ENCODE measurements at regions not wholly inside any gene's neighbourhood (a gene's known extent, or its start where the extent isn't known, plus 50 kb on each side); places are given as distances from the start of the nearest gene placed in this dataset.
"Not testable (repeated sequence)": the region's sequence is repeated elsewhere in the genome, so short reads cannot be mapped to it uniquely, and the experiment has no call there.

- no peak for DNase-seq (ENCODE audit: low spot score)
Observed at GRCh38 chr6:12621754-12622153, 94.8 kb upstream of the PHACTR1 start.

DNA sequence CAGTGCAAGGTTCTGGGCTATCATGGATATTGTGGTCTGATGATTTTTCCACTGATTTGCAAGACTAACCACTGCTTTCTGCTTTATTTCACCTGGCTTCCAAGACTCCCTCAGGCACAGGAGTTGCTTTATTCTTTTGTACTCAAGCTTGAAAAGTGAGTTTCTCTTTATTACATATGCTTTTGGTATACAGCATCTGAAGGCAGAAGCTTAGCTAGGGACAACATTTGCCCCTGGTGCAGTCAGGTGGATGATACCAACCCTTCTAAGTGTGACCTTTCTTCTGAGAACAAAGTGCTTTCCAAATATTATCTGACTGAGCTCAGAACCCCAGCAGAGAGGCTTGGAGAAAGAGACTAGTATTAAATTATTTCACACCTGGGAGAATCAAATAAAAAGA lies 94.0 kb upstream of the PHACTR1 start:
- DNase-seq (ENCODE audit: low spot score): no peak

DNA sequence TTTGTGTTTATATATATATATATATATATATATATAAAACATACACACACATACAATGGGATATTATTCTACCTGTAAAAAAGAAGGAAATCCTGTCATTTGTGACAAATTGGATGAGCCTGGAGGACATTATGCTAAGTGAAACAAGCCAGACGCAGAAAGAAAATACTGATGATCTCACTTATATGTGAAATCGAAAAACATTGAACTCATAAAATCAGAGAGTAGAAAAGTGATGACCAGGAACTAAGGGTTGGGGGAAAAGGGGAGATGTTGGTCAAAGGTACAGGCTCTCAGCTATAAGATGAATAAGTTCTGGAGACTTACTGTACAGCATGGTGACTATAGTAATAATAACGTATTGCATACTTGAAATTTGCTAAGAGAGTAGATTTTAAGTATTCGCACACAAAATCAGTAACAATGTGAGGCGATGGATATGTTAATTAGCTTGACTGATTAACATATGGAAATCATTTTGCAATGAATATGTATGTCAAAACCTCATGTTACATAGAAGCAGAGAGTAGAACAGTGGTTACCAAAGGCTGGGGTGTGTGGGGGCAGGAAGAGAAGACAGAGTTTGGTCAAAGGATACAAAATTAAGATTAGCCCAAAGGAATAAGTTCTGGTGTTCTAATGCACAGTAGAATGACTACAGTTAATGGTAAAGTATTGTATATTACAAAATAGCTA lies 92.3 kb upstream of the PHACTR1 start:
- no peak for DNase-seq (ENCODE audit: low spot score)

- DNase-seq (ENCODE audit: low spot score): no peak
Observed at GRCh38 chr6:12627053-12627452, 89.5 kb upstream of the PHACTR1 start.

GRCh38 chr6:12628327-12628726 lies 88.2 kb upstream of the PHACTR1 start:
- DNase-seq (ENCODE audit: low spot score): no peak

DNA sequence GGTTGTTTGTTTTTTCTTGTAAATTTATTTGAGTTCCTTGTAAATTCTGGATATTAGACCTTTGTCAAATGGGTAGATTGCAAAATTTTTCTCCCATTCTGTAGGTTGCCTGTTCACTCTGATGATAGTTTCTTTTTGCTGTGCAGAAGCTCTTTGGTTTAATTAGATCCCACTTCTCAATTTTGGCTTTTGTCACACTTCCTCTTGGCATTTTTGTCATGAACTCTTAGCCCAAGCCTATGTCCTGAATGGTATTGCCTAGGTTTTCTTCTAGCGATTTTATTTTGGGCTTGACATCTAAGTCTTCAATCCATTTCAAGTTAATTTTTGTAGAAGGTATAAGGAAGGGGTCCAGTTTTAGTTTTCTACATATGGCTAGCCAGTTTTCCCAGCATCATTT lies 82.8 kb upstream of the PHACTR1 start:
- DNase-seq (ENCODE audit: low spot score): not testable (repeated sequence)

DNA sequence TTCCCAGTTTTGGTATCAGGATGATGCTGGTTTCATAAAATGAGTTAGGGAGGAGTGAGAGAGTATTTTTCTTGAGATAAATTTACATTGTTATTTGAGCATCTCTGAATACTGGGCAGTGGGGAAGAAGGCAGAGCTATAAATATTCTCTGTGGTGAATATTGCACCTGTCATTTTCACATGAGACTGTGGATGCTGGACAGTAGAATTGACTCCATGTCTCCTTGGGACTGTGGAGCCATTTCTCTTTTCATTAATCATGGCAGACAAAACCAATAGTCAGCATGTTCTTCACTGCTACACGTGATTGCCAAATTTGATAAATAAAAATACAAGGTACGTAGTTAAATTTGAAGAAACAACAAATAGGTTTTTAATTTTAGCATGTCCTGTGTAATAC lies 81.2 kb upstream of the PHACTR1 start:
- no peak for DNase-seq (ENCODE audit: low spot score)

DNA sequence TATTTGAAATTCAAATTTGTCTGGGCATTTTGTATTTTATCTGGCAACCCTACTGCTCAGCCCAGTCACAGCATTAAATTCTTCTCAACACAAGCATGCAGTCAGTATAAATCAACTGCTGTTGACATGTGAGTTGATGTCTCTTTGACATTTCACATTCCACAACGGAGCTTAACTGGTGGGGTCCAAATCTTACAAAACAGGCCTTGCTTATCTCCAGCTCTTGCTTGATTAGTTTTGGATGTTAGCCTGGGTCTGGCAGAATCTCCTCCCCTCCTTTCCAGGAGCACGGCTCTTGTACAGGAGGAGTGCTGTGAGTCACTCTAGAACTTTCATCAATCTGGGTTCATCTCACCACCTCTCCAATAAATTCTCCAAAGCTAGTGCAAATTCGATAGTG lies 80.8 kb upstream of the PHACTR1 start:
- no peak for DNase-seq (ENCODE audit: low spot score)

DNA sequence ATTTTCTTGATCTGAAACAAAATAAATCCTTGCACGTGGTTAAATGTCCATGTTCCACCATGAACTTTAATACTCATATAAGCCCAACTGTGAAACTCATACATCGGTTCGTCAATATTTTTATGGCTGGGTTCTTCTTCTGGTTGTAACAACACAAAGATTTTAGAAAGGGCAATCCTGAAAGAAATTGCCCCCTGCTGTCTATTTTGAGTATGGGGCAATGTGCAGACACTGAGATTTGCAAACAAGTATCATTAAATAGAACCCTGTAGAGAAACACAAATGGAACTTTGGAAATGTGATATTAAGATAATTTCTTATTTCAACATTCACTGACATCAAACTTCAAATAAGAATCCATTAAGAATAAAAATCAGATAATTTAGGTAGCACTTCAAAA lies 80.2 kb upstream of the PHACTR1 start:
- no peak for DNase-seq (ENCODE audit: low spot score)

- DNase-seq (ENCODE audit: low spot score): peak; percentile 67
Observed at GRCh38 chr6:12637960-12638641, 78.5 kb upstream of the PHACTR1 start.

GRCh38 chr6:12640438-12640837 lies 76.1 kb upstream of the PHACTR1 start:
- no peak for DNase-seq (ENCODE audit: low spot score)

GRCh38 chr6:12641785-12642184 lies 74.8 kb upstream of the PHACTR1 start:
- DNase-seq (ENCODE audit: low spot score): not testable (repeated sequence)

DNA sequence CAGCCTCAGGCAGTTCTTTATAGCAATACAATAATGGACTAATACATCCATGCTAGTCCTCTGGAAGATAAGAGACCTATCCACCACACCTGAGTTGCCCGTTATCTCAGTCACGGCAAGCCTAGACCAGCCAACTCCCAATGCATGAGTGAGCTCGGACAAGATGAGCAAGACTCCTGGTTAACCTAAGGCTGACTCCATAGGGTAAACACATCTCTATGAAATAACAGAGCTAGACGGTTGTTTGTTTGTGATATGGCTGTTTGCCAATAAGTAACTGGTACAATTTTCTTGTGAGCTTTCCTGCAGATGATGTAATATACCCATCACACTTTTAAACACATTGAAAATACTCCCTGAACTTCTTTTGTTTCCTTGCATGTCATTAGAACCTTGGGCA lies 70.6 kb upstream of the PHACTR1 start:
- DNase-seq (ENCODE audit: low spot score): no peak

DNA sequence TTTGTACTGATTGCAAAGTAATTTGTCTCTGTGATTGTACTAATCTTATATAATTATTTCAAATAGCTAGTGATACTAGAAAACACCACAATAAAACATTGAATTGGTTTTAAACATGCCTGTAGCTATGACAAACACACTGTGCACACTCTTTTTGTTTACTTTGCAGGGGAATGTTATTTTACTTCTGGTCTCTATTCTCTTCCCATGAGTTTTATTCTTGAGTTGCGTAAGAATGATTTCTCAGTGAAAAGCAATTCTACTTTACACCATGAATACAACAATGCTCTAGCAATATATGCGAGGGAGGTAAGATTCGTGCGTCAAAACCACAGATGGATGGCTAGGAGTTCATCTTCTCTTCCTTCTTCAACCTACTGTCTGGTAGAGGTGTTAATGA lies 68.4 kb upstream of the PHACTR1 start:
- no peak for DNase-seq (ENCODE audit: low spot score)

DNA sequence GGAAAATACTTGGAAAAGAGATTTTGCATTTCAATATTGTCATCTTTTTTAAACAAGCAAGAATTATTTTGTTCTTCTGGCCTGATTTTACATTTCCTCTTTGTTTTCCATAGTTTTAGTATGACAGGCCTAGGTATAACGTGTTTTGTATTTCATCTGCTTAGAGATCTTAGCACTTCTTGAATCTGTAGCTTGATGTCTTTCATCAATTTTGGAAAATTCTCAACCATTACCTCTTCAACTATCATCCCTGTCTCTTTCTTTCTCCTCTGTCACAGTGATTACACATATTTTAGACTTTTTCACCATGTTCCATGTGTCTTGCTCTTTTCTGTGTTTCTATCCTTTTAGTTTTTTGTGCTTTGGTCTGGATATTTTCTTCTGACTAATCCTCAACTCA lies 67.2 kb upstream of the PHACTR1 start:
- no peak for DNase-seq (ENCODE audit: low spot score)

DNA sequence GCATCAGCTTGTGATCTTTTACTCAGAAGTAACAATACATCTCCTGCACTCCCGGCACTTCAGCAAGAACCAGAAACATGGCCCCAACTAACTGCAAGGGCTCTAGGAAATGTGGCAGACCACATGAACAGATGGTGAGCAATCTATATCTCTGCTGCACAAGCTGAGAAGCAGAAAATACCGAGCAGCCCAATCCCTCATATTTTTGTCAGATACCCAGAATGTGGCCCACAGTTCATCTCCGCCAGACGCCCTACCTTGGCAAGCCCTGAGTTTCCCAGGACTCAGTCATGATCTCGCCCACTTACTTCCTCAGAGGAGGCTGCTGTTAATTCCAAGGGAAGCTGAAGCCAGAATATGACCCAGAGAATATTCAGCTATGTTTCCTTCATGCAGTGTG lies 63.1 kb upstream of the PHACTR1 start:
- DNase-seq (ENCODE audit: low spot score): no peak

DNA sequence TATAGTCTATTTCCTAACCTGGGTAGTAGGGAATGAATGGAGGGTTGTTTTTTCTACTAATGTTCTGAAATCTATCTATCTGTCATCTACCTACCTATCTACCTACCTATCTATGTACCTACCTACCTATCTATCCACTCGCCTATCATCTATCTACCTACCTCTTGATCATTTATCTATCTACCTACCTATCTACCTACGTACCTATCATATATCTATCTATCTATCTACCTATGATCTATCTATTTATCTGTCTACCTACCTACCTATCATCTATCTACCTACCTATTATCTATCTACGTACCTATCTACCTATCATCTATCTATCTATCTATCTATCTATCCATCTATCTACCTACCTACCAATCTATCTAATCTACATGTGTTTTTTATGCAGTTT lies 62.5 kb upstream of the PHACTR1 start:
- DNase-seq (ENCODE audit: low spot score): no peak

- DNase-seq (ENCODE audit: low spot score): no peak
Observed at GRCh38 chr6:12654514-12654913, 62.1 kb upstream of the PHACTR1 start.

DNA sequence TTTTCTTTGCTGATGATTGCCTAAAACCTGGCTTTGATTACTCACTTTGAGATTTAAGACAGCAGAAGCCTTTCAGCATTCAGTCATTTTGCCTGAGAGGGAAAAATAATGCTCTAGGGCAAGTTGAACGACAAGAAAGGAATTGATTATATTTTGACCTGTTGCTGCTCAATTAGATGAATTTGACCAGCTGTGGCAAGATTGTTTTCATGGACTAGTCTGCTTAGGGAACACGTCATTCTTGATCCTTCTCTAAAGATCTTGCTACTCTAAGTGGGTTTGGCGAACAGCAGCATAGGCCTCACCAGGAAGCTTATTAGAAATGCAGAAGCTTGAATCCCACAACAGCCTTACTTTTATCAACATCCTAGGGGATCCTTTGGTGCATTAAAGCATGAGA lies 59.7 kb upstream of the PHACTR1 start:
- DNase-seq (ENCODE audit: low spot score): peak; percentile 20

DNA sequence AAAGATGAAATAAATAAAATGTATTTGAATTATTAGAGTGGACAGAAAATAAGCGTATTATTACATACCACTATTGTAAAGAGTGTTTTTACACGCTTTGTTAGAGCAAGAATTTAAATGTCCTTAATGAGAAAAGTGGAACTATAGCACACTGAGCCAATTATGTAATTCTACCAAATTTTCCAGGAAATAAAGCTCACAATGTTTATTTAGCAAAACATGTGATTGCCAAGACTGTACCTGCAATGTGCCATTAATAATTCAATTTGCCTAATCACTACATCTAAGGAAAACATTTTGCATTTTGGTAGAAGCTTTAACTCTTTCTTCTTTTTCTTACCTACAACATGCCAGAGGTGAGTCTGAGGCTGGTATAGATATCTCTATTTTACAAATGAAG lies 58.7 kb upstream of the PHACTR1 start:
- no peak for DNase-seq (ENCODE audit: low spot score)

GRCh38 chr6:12661432-12662089 lies 55.0 kb upstream of the PHACTR1 start:
- DNase-seq (ENCODE audit: low spot score): no peak

All from AG08395 (cell line).